ENCODE measurements at regions not wholly inside any gene's neighbourhood (a gene's known extent, or its start where the extent isn't known, plus 50 kb on each side); places are given as distances from the start of the nearest gene placed in this dataset.
"Not testable (repeated sequence)": the region's sequence is repeated elsewhere in the genome, so short reads cannot be mapped to it uniquely, and the experiment has no call there.

DNA sequence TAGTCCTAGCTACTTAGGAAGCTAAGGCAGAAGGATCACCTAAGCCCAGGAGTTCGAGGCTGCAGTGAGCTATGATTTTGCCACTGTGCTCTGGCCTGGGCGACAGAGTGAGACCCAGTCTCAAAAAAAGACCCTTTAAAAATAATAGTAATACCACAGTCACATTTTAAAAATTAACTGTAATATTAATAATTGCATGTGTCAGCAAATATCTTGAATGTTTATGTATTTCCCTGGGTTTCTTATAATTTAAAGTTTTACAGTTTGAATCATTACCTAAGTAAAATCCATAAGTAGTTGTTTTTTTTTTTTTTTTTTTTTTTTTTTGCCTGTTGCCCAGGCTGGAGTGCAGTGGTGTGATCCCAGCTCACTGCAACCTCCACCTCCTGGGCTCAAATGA lies 69.2 kb downstream of the LYZL2 start:
- DNase-seq = no peak

DNA sequence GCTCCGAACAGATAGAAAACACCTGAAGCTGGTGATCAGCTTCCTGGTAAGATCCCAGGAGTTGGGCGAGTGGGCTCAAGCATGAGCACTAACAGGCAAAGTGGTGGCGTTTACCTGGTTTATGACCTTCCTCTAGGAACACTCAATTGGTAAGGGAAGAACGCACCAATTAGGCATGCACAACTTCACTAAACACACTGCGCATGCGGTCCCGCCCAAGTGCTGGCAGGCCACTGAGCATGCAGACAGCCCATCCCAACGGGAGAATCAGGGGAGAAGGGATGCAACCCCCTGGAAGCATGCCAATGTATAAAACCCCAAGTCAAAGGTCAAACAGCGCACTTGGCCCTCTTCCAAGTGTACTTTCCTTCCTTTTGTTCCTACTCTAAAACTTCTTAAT lies 70.4 kb downstream of the LYZL2 start:
- DNase-seq = no peak

DNA sequence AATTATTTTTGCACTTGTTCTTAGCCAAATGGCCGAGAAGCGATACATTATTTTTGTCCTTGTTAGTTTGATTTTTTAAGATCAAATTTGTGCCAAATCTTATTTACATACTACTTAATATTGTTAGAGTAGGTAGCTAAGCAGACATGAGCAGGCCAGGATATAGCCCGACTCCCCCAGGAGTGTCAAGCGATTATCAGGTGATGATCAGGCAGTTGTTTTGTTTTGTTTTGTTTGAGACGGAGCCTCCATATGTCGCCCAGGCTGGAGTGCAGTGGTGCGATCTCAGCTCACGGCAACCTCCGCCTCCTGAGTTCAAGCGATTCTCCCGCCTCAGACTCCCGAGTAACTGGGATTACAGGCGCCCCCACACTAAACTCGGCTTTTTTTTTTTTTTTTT lies 71.1 kb downstream of the LYZL2 start:
- no peak for DNase-seq

DNA sequence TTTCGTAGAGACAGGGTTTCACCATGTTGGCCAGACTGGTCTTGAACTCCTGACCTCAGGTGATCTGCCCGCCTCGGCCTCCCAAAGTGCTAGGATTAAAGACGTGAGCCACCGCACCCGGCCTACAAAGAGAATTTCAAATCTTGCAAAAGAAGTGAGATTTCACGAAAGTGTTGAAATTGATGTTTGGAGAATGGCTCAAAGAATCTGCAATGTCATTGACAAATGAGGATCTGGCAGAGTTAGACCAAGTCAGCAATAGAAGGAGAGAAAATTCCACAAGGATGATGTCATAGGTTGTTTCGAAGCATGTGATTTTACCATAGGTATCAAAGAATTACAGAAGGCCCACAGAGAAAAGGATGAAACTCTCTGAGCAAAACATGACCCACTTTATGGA lies 71.7 kb downstream of the LYZL2 start:
- DNase-seq = peak; percentile 69

DNA sequence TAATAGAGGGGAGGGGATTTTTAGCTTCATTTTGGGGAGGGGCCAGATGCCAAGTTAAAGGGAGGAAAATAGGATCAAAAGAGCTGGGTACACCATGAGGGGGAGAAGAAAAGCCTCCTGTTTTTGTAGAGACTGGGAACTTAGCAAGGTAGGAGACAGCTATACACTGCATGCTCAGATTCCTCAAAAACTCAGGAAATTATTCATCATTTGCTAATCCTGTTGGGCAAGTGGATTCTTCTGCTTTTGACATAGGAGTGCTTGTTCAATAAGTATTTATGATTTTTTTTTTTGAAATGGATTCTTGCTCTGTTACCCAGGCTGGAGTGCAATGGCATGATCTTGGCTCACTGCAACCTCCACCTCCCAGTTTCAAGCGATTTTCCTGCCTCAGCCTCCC lies 73.4 kb downstream of the LYZL2 start:
- DNase-seq = no peak

DNA sequence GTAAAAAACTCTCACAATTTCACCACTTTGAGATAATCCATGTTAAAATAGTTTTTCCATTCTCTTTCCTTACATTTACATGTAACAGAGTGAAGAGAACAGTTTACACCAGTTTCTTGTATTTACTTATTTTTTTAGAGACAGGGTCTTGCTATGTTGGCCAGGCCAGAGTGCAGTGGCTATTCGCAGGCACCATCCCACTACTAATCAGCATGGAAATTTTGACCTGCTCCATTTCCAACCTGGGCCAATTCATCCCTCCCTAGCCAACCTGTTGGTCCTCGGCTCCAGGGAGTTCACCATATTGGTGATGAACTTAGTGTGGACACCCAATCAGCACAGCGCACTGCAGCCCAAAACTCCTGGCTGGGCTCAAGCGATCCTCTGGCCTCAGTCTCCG lies 74.1 kb downstream of the LYZL2 start:
- DNase-seq = no peak

DNA sequence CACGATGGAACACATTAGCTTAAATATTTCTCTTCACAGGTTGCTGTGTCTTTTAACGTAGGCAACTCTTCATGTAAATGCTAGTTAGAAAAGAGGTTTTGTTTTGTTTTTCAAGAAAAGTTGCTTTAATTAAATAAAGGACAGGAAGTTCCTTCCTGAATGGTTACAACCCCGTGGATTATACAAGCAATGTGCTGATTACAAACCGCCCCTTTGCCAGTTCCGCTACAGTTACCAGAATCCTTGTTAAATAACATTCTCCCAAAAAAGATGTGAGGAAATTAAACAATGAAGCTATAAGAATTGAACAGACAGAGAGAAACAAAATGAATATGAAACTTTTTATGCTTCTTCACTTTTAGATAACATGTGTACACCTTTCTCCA lies 75.1 kb downstream of the LYZL2 start:
- no peak for DNase-seq

DNA sequence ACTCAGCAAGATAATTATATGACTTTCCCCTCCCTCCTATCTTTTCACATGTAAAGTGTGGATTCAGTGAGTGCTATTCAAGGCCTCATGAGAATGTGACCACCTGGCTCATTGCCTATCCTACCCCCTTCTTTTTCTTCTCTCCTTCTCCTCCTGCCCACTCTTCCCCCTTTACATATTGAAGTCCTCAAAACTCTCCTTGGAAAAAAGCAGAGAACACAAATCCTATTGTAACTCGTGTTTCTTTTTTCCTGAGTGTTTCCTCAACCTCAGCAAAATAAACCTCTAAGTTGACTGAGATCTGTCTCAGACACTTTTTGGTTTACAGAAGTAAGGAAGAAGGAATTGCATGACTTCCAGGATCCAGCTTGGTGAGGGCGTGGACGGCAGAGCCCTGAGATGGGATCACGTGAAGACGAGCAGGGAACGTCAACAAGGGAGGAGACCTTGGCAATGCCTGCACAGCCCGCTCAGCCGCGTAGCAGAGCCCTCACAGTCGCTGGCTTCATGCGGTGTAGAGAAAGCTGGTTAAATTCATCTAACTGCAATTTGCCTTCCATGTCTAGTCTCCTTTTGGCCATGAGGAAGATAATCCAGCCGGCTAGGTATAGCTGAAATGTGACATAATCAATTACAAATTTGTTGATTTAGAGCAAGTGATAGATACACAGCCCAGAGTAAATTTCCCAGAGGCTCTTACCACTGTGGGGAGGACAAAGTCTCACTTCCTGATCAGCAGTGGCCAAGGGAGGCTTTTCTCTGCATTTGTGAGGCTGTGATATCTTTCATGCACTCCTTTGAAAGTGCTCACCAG lies 75.7 kb downstream of the LYZL2 start:
- peak; percentile 28 for DNase-seq

DNA sequence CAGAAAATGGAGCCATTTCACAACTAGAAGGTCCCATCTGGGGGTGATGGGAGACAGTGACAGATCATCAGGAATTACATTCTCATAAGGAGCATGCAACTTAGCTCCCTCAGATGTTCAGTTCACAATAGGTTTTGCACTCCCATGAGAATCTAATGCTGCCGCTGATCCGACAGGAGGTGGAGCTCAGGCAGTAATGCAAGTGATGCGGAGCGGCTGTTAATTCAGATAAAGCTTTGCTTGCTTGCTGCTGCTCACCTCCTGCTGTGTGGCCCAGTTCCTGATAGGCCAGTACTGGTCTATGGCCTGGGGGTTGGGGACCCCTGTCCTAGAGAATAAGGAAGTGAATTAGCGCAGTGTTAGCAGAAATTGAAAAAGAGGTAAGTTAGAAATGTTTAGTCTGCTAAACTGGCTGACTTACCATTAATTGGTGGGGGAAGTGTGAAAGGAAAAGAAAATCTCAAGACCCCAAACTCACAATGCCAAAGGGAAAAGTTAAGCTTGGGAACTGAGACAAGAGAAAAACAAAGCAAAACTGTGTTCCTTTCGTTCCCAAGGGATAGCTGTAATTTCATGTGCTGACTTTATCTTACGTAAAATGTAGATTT lies 76.4 kb downstream of the LYZL2 start:
- no peak for DNase-seq

DNA sequence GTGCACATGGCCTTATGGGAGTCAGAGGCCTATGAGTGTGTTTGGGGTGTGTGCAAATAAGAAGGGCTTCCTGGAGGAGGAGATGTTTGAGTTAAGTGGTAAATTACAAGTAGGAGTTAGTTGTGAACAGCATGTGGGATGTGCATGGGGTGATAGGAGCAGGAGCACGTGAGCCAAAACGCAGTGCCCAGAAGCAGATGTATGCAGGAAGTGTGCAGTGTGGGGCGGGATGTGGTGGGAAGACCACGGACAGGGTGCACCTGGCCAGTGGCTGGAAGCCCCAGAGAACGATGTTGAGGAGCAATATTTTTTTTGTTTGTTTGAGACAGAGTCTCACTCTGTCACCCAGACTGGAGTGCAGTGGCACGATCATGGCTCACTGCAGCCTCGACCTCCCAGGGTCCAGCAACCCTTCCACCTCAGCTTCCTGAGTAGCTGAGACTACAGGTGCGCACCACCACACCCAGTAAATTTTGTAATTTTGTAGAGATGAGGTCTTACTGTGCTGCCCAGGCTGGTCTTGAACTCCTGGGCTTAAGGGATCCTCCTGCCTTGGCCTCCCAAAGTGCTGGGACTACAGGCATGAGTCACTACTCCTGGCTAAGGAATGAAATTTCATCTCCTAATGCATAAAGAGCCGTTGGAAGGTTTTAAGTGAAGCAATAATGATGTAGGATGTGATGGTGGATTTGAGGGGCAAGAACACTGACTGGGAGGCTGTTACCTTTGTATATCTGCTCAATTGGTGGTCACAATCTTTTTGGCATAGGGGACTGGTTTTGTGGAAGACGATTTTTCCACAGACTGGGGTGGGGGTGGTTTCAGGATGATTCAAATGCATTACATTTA lies 78.4 kb downstream of the LYZL2 start:
- no peak for DNase-seq

DNA sequence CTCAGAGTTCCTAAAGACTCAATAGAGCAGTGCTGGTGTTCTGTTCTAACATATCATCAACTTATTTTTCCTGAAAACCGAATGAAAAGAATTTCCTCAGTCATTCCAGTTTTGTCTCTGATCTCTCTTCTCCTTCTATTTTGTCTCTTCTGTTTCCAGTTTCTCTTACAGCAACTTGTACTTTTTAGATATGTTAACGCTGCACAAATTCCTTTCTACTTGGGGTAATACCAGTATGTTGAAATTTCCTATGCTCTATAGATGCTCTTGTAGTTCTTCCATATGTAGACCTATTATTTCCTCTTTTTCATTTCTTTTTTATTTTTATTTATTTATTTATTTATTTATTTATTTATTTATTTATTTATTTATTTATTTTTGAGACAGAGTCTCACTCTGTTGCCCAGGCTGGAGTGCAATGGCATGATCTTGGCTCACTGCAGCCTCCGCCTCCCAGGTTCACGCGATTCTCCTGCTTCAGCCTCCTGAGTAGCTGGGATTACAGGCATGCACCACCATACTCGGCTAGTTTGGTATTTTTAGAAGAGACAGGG lies 80.3 kb downstream of the LYZL2 start:
- DNase-seq = not testable (repeated sequence)

DNA sequence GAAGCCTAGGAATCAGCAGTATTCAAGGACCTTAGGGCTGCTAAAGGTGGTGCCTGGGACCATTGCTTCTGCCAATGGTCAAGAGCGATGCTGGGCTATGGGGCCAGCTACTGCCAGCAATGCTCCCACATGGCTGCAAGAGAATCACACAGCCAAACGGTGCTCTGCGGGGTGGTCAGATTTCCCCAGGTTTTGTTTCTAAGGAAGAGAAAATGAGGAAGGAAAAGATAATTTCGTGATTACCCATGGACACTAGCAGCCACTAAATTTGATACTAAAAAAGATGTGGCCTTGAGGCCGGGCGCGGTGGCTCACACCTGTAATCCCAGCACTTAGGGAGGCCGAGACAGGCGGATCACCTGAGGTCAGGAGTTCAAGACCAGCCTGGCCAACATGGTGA lies 83.0 kb downstream of the LYZL2 start:
- no peak for DNase-seq

DNA sequence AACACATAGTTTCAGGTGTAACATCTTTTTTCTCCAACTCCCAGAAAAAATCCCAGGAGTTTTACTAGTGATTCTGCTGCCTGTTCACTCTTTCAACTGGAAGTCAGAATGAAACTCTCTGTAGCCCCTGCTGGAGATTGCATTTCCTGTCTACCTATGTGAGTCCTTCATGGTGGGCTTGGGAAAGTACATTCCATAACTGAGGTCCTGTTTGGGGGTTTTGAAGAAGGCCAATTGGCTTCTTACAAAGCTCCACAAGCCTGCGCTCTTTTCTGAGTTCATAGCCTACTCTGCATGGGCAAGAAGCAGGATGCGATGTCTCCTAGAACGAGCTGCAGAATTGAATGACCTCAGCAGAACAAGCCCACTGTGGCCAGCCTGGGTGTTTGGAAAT lies 86.7 kb downstream of the LYZL2 start:
- no peak for DNase-seq

DNA sequence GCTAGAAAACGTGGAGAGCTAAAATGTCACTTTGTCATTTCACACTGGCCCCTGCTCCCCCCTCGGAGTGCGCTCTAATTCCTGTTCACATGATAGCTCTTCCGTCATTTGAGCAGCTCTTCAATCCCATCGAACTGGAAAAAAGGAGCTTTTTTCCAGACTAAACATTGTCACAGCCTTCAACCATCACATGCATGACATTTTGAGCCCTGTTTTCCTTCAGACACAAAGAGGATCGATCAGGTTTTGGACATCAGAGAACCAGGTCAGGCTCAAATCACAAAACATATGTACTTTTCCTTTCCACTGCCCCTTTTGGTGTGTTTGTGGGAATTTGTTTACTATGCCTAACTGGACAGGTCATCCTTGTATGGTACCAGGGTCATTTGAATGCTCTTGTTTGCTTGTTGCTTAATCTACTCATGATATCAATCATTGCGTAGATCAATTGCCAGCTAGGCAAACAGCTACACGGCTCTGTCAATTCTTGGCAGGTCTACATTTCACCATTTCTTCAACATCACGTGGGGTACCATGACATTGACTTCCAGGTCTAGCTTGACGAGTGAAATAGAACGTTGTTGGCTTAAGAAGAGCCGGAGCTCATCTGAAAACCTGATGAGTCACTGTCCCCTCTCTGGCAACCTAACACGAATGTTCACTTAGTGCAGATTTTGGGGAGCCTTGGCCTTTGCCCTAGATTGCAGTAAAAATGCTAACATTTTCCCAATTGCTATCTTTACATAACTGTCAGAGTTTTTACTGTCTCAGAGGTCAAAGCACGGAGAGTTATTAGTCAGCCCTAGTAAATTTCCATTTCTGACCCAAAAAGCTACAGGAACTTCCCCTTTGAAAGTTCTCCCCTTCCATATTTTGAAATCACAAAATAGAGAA lies 87.3 kb downstream of the LYZL2 start:
- DNase-seq = no peak

DNA sequence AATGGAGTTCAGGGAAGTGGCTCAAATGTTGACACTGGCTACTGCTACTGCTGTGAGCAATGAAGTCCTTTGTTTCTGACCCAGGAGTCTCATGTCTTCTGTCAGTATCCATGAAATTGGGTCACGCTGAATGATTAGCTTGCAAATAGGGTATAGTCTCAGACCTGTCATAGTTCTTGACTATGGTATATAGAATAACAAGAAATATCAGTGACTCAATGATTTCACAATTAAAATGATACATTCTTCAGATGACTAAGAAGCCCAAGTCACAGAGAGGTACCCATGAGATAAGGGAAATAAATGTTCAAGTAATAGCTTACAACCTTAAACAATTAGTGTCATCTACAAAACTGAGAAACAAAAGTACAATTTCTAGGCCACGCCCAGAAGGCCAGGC lies 89.3 kb downstream of the LYZL2 start:
- no peak for DNase-seq

DNA sequence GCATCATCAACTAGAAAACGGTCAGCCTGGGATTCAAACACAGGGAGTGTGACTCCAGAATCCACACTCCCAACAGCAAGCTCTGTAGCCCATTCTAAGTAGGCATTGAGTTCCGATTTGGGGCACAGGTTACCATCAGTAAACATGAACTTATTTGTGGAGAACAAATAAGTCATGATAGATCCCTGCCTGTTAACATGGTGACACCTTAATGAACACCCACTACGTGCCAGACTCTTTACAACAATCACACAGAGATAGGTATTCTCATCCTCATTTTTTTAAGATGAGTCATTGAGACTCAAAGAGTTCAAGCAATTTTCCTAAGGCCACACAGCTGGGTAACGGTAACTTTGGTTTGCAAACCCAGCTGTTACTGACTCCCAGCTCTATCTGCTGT lies 91.5 kb downstream of the LYZL2 start:
- DNase-seq = peak; percentile 75

DNA sequence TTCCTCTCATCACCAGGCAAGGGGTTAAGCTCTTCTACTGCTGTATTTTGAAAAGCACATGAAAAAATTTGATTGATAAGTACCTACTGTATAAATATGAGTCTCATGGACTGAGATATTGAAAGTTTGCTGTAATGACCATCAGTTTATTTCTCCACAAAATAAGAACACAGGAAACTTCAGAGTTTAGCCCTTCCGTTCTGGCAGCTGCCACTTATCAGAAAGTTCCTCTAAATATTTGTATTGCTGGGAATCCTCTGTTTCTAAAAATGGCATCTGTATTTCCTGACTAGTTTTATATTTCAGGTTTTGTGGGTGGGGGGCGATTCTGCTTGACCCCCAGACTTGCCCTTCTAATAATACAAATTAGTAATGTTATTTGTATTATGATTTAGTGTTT lies 92.0 kb downstream of the LYZL2 start:
- DNase-seq = no peak

DNA sequence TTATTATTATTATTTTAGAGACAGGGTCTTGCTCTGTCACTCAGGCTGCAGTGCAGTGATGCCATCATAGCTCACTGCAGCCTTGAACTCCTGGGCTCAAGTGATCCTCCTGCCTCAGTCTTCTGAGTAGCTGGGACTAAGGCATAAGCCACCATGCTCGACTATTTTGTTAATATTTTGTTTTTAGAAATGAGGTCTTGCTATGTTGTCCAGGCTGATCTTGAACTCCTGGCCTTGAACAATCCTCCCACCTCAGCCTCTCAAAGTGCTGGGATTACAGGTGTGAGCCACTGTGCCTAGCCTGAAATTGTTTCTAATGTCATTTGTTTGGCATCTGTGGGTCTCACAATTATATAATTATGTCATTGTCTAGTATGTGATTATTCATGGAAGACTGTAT lies 92.4 kb downstream of the LYZL2 start:
- not testable (repeated sequence) for DNase-seq

DNA sequence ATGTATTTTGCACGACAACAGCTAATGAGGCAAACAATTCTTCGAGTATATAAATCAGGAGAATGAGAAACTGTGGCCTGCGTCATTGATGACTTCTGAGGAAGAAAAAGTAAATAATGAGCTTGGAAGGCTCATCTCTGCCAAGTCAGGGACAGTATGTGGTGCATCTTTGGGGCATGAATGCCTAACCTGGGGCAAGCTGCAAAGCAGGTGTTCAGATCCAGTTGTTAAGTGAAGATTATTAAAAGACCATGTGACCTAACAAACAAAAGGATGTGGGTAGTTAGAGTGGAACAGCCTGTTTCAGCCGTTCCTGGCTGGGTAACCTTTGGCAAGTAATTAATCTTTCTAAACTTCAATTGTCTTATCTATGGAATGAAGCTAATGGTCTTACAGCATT lies 93.0 kb downstream of the LYZL2 start:
- DNase-seq = no peak

DNA sequence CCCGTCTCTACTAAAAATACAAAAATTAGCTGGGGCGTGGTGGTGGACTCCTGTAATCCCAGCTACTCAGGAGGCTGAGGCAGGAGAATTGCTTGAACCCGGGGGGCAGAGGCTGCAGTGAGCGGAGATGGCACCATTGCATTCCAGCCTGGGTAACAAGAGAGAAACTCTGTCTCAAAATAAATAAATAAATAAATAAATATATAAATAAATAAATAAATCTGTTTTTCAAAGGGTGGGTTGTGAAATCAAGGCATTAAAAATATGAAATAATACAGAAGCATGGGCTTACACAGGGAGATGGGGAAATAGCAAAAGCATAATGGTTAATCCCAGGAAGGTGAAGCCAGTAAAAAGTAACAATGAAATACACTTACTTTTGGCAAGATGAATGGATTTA lies 93.9 kb downstream of the LYZL2 start:
- DNase-seq = no peak

DNA sequence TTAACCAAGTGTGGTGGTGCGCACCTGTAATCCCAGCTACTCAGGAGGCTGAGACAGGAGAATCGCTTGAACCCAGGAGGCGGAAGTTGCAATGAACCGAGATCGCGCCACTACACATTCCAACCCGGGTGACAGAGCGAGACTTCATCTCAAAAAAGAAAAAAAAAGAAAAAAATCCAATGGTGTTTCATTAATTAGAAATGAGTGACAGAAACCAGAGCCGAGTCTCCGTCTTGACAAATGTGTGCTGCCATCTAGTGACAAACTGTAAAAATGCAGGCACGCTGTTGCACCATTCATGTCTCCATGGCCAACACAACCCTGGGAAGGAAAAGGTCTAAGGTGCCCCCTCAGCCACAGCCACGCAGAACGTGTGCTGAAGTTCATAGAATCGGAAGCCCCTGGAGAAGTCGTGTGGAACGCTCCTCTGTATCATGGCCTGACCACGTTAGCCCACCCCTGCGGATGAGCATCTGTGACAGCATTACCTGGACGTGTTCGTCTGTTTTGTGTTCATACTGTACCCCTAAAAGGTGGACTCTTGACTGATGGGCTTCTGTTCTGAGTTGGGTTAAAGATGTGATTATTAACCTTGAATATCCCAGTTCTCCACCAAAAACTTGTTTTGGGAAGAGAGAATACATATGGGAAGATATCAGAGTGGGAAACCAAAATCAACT lies 94.9 kb downstream of the LYZL2 start:
- DNase-seq = peak; percentile 66

Data from fibroblast of upper back skin (primary cell).